Neuronal stem cell (in vitro differentiated cells): ENCODE measurements at regions not wholly inside any gene's neighbourhood (a gene's known extent, or its start where the extent isn't known, plus 50 kb on each side); places are given as distances from the start of the nearest gene placed in this dataset.
"Not testable (repeated sequence)": the region's sequence is repeated elsewhere in the genome, so short reads cannot be mapped to it uniquely, and the experiment has no call there.

Experiments
- DNase-seq: peaks from one replicate; pipeline ENCODE4 v3.0.0-alpha.2; 2013; ENCODE audit warnings: low spot score
- H2AFZ ChIP-seq: one replicate; pipeline ENCODE4 v1.6.1; 2013; ENCODE audit warnings: mild to moderate bottlenecking, low read length, inconsistent platforms
- H2AK5ac ChIP-seq: 2 replicates; pipeline ENCODE4 v1.6.1; 2013; ENCODE audit warnings: low read depth, mild to moderate bottlenecking, inconsistent platforms, low read length, moderate library complexity, mixed read lengths
- H2BK120ac ChIP-seq: 2 replicates; pipeline ENCODE4 v1.6.1; 2013; ENCODE audit warnings: low read depth, mild to moderate bottlenecking, inconsistent platforms, low read length, moderate library complexity, mixed read lengths
- H2BK12ac ChIP-seq: one replicate; pipeline ENCODE4 v1.6.1; 2013; ENCODE audit warnings: low read length, inconsistent platforms
- H2BK15ac ChIP-seq: 2 replicates; pipeline ENCODE4 v1.6.1; 2013; ENCODE audit warnings: mild to moderate bottlenecking, low read length, inconsistent platforms, mixed read lengths
- H2BK5ac ChIP-seq: one replicate; pipeline ENCODE4 v1.6.1; 2013; ENCODE audit warnings: inconsistent platforms, mild to moderate bottlenecking, low read length, moderate library complexity
- H3K14ac ChIP-seq: one replicate; pipeline ENCODE4 v1.6.1; 2013; ENCODE audit warnings: low read length, inconsistent platforms
- H3K18ac ChIP-seq: 2 replicates; pipeline ENCODE4 v1.6.1; 2013; ENCODE audit warnings: low read length, inconsistent platforms
- H3K23ac ChIP-seq: 2 replicates; pipeline ENCODE4 v1.6.1; 2013; ENCODE audit warnings: low read depth, mild to moderate bottlenecking, mixed read lengths, low read length, inconsistent platforms; ENCODE audit not compliant: poor library complexity
- H3K27ac ChIP-seq: replicated peaks from 3 replicates; pipeline ENCODE4 v1.5.1; 2013; ENCODE audit warnings: low read length, inconsistent platforms
- H3K27me3 ChIP-seq, 3 experiments: 2 replicates each; pipeline ENCODE4 v1.6.1; 2013; ENCODE audit warnings: low read length in 3 of 3, mild to moderate bottlenecking in 2 of 3, inconsistent platforms in 1 of 3, low read depth in 1 of 3, mixed read lengths in 1 of 3, moderate library complexity in 1 of 3; ENCODE audit not compliant: control insufficient read depth in 3 of 3, insufficient read depth in 3 of 3
- H3K36me3 ChIP-seq, 2 donors: replicated peaks in 1 of 2; 2 replicates each; pipeline ENCODE4 v1.6.1; 2013; ENCODE audit warnings: low read length in 2 of 2; ENCODE audit not compliant: control insufficient read depth in 2 of 2, insufficient read depth in 2 of 2
- H3K4ac ChIP-seq: 2 replicates; pipeline ENCODE4 v1.6.1; 2013; ENCODE audit warnings: inconsistent platforms, mild to moderate bottlenecking, low read length, moderate library complexity
- H3K4me1 ChIP-seq, 2 donors: 1 replicate in 1 of 2; 2 replicates in 1 of 2; pipeline ENCODE4 v1.6.1; 2013; ENCODE audit warnings: low read length in 2 of 2, low read depth in 1 of 2; ENCODE audit not compliant: control insufficient read depth in 2 of 2, insufficient read depth in 1 of 2
- H3K4me2 ChIP-seq: one replicate; pipeline ENCODE4 v1.6.1; 2013; ENCODE audit warnings: mild to moderate bottlenecking, low read length, inconsistent platforms; ENCODE audit not compliant: insufficient read depth, poor library complexity, severe bottlenecking
- H3K4me3 ChIP-seq, 2 donors: 2 replicates each; pipeline ENCODE4 v1.5.1; 2013; ENCODE audit warnings: low read length in 2 of 2, mild to moderate bottlenecking in 2 of 2, inconsistent platforms in 1 of 2, moderate library complexity in 1 of 2
- H3K79me1 ChIP-seq: one replicate; pipeline ENCODE4 v1.6.1; 2013; ENCODE audit warnings: low read depth, mild to moderate bottlenecking, inconsistent platforms, low read length, moderate library complexity
- H3K9ac ChIP-seq: one replicate; pipeline ENCODE4 v1.6.1; 2013; ENCODE audit warnings: mild to moderate bottlenecking, low read depth, low read length, inconsistent platforms; ENCODE audit not compliant: poor library complexity
- H3K9me3 ChIP-seq, 2 donors: replicated peaks in 1 of 2; 2 replicates each; pipeline versions ENCODE3 to v1.6.1; 2013; ENCODE audit warnings: low read length in 2 of 2, mild to moderate bottlenecking in 2 of 2, inconsistent platforms in 1 of 2, low read depth in 1 of 2, mixed read lengths in 1 of 2, moderate library complexity in 1 of 2; ENCODE audit not compliant: control insufficient read depth in 2 of 2, insufficient read depth in 1 of 2
- H4K8ac ChIP-seq: one replicate; pipeline ENCODE4 v1.6.1; 2013; ENCODE audit warnings: low read depth, mild to moderate bottlenecking, inconsistent platforms, low read length, moderate library complexity
- H4K91ac ChIP-seq: one replicate; pipeline ENCODE4 v1.6.1; 2013; ENCODE audit warnings: low read length, low read depth, mild to moderate bottlenecking, inconsistent platforms; ENCODE audit not compliant: poor library complexity
- WGBS, 2 donors: extraction: QIAGEN DNeasy Blood & Tissue Kit; methylation state at CpG; one replicate each; pipeline ENCODE4 v1.1.7; 2013; ENCODE audit warnings: missing lambda C conversion rate in 2 of 2, mixed read lengths in 1 of 2; ENCODE audit not compliant: insufficient read length in 2 of 2, insufficient replicate concordance in 1 of 2; ENCODE audit errors: extremely low coverage in 2 of 2; 5-methylcytosine and 5-hydroxymethylcytosine counted together

- H3K36me3 ChIP-seq, H3K18ac ChIP-seq, H2BK120ac ChIP-seq, H3K4ac ChIP-seq, H3K14ac ChIP-seq, H3K4me3 ChIP-seq, H3K4me2 ChIP-seq, DNase-seq, H3K27ac ChIP-seq, H2BK12ac ChIP-seq, H2BK15ac ChIP-seq, H3K9ac ChIP-seq, H3K4me1 ChIP-seq, H2AFZ ChIP-seq, H3K79me1 ChIP-seq, H3K23ac ChIP-seq, H4K8ac ChIP-seq, H2BK5ac ChIP-seq, H3K9me3 ChIP-seq, H2AK5ac ChIP-seq, H3K27me3 ChIP-seq, H4K91ac ChIP-seq: not testable (repeated sequence)
- WGBS, 2 donors, result no CpG with 5 or more reads among the region's 9 CpGs
These were observed 325.0 kb downstream of the TRIM36 start for GRCh38 chr5:114844711-114845110.

GRCh38 chr5:114839360-114839759, 330.3 kb downstream of the TRIM36 start:
- Histone ChIP-seq H3K4me2 (no peak overlapping the region), H2BK5ac (no peak overlapping the region), H3K14ac (no peak overlapping the region), H3K36me3 (no peaks in the 10 kb centered on the region), H3K23ac (no peak overlapping the region), H3K79me1 (no peaks in the 10 kb centered on the region), H3K27ac (no peak overlapping the region), H3K4ac (no peak overlapping the region), H2AFZ (no peak overlapping the region), H2BK12ac (no peak overlapping the region), H3K9ac (no peak overlapping the region), H2BK15ac (no peak overlapping the region), H3K18ac (no peak overlapping the region), H3K9me3 (no peaks in the 10 kb centered on the region), H3K27me3 (no peaks in the 10 kb centered on the region), H2AK5ac (no peak overlapping the region), H4K91ac (no peak overlapping the region), H3K4me3 (no peak overlapping the region), H3K4me1 (no peaks in the 10 kb centered on the region), H2BK120ac (no peak overlapping the region), H4K8ac (no peak overlapping the region)
- no CpG with 5 or more reads among the region's 5 CpGs for WGBS, 2 donors
- DNase-seq, result no peak

- H2BK5ac ChIP-seq, result no peak overlapping the region
- no peak overlapping the region for H2BK120ac ChIP-seq
- no peaks in the 10 kb centered on the region for H3K27me3 ChIP-seq
- no peak overlapping the region for H4K8ac ChIP-seq
- no peak overlapping the region for H3K9ac ChIP-seq
- no peak overlapping the region for H2BK15ac ChIP-seq
- H3K79me1 ChIP-seq, result no peaks in the 10 kb centered on the region
- H2AFZ ChIP-seq, result no peak overlapping the region
- H3K9me3 ChIP-seq, result no peaks in the 10 kb centered on the region
- no peak for DNase-seq
- no peaks in the 10 kb centered on the region for H3K36me3 ChIP-seq
- no peak overlapping the region for H2BK12ac ChIP-seq
- H3K23ac ChIP-seq, result no peak overlapping the region
- no peak overlapping the region for H3K14ac ChIP-seq
- no peak overlapping the region for H3K18ac ChIP-seq
- H3K4me2 ChIP-seq, result no peak overlapping the region
- H3K4ac ChIP-seq, result no peak overlapping the region
- H3K27ac ChIP-seq, result no peak overlapping the region
- no peaks in the 10 kb centered on the region for H3K4me1 ChIP-seq
- H3K4me3 ChIP-seq, result no peak overlapping the region
- H2AK5ac ChIP-seq, result no peak overlapping the region
- no peak overlapping the region for H4K91ac ChIP-seq
- no CpG with 5 or more reads among the region's 2 CpGs for WGBS, 2 donors
These were observed 330.8 kb downstream of the TRIM36 start for GRCh38 chr5:114838937-114839336.

GRCh38 chr5:114830114-114830513, 339.6 kb downstream of the TRIM36 start:
- no CpG with 5 or more reads among the region's 2 CpGs for WGBS, 2 donors
- Histone ChIP-seq H3K9me3 (no peaks in the 10 kb centered on the region), H3K4me1 (peaks cover 0 to 7% of the 10 kb centered on the region in 2 donors), H3K4me2 (no peak overlapping the region), H3K14ac (peak overlapping the region; percentile 17), H3K18ac (peak overlapping the region; percentile 38), H2AK5ac (no peak overlapping the region), H3K4ac (no peak overlapping the region), H2BK15ac (peak overlapping the region; percentile 30), H3K23ac (no peak overlapping the region), H2BK5ac (peak overlapping the region; percentile 35), H2AFZ (no peak overlapping the region), H3K36me3 (no peaks in the 10 kb centered on the region), H3K27me3 (no peaks in the 10 kb centered on the region), H3K79me1 (no peaks in the 10 kb centered on the region), H4K8ac (no peak overlapping the region), H3K9ac (peak overlapping the region; percentile 37), H4K91ac (no peak overlapping the region), H2BK12ac (no peak overlapping the region), H3K4me3 (no peak overlapping the region), H3K27ac (no peak overlapping the region), H2BK120ac (peak overlapping the region; percentile 52)
- peak; percentile 24 for DNase-seq
